Keratinocyte (primary cell): ENCODE measurements at regions not wholly inside any gene's neighbourhood (a gene's known extent, or its start where the extent isn't known, plus 50 kb on each side); places are given as distances from the start of the nearest gene placed in this dataset.
"Not testable (repeated sequence)": the region's sequence is repeated elsewhere in the genome, so short reads cannot be mapped to it uniquely, and the experiment has no call there.

ENCODE experiments used
- DNase-seq: peaks from one replicate; pipeline ENCODE4 v3.0.0-alpha.2; 2011; ENCODE audit warnings: low read depth, missing footprints, low spot score
- FAIRE-seq: peaks from 2 replicates; lab custom pipeline; 2011; peaks lifted over from hg19 to GRCh38; lab: Jason Lieb, UNC
- H2AFZ ChIP-seq: 2 replicates; pipeline ENCODE4 v1.6.0; 2012; ENCODE audit warnings: low read length, control low read depth, inconsistent platforms; ENCODE audit not compliant: control insufficient read depth
- H3K27ac ChIP-seq: 2 replicates; pipeline ENCODE4 v1.5.1; 2011; ENCODE audit warnings: low read length; ENCODE audit not compliant: control insufficient read depth, insufficient read depth
- H3K27me3 ChIP-seq: 3 replicates; pipeline ENCODE4 v1.6.0; 2011; ENCODE audit warnings: low read length; ENCODE audit not compliant: control insufficient read depth, insufficient read depth; ENCODE audit errors: extremely low read depth
- H3K36me3 ChIP-seq, 2 experiments: 2 replicates in 1 of 2; 3 replicates in 1 of 2; pipeline ENCODE4 v1.5.1; 2011; ENCODE audit warnings: low read length in 2 of 2, mild to moderate bottlenecking in 1 of 2; ENCODE audit not compliant: control insufficient read depth in 2 of 2, insufficient read depth in 2 of 2; ENCODE audit errors: extremely low read depth in 1 of 2
- H3K4me1 ChIP-seq: 3 replicates; pipeline ENCODE4 v1.5.1; 2011; ENCODE audit warnings: low read length; ENCODE audit not compliant: control insufficient read depth, insufficient read depth; ENCODE audit errors: extremely low read depth
- H3K4me2 ChIP-seq: 3 replicates; pipeline ENCODE4 v1.6.0; 2011; ENCODE audit warnings: low read depth, low read length; ENCODE audit not compliant: control insufficient read depth, insufficient read depth; ENCODE audit errors: extremely low read depth
- H3K4me3 ChIP-seq, 3 experiments: fragments of 200-600 bp in 1 of 3; sonication (generic) in 1 of 3; 2 replicates in 2 of 3; 3 replicates in 1 of 3; pipeline ENCODE4 v1.5.1; 2011 to 2016; ENCODE audit warnings: low read length in 3 of 3, mild to moderate bottlenecking in 3 of 3, control low read depth in 2 of 3, inconsistent platforms in 1 of 3, low read depth in 1 of 3, mixed read lengths in 1 of 3, mixed run types in 1 of 3, moderate library complexity in 1 of 3; ENCODE audit not compliant: control insufficient read depth in 2 of 3, insufficient read depth in 2 of 3; ENCODE audit errors: extremely low read depth in 1 of 3
- H3K79me2 ChIP-seq: 2 replicates; pipeline ENCODE4 v1.6.0; 2012; ENCODE audit warnings: low read length; ENCODE audit not compliant: control insufficient read depth, insufficient read depth
- H3K9ac ChIP-seq: 3 replicates; pipeline ENCODE4 v1.6.0; 2011; ENCODE audit warnings: low read length; ENCODE audit not compliant: control insufficient read depth, insufficient read depth; ENCODE audit errors: extremely low read depth
- H3K9me1 ChIP-seq: 3 replicates; pipeline ENCODE4 v1.6.0; 2011; ENCODE audit warnings: low read length; ENCODE audit not compliant: control insufficient read depth, insufficient read depth; ENCODE audit errors: extremely low read depth
- H3K9me3 ChIP-seq: 2 replicates; pipeline ENCODE4 v1.5.1; 2012; ENCODE audit warnings: low read depth, low read length; ENCODE audit not compliant: control insufficient read depth
- H4K20me1 ChIP-seq: 3 replicates; pipeline ENCODE4 v1.6.0; 2011; ENCODE audit warnings: low read length; ENCODE audit not compliant: control insufficient read depth, insufficient read depth; ENCODE audit errors: extremely low read depth
- EZH2 ChIP-seq: IDR thresholded peaks from one replicate; pipeline ENCODE4 v1.6.1; 2012; ENCODE audit warnings: inconsistent platforms, mild to moderate bottlenecking, low read length, moderate library complexity
- dilution Hi-C: fragments of 300-500 bp; cut with MboI; formaldehyde crosslinking; loops from one replicate; pipeline ENCODE4 v1.7.0; 2020; ENCODE audit warnings: low sequenced_read_pairs; ENCODE audit not compliant: extremely low pct_ligation_motif_present
- TF ChIP-seq, protein P1 (sequence below), 3 experiments: IDR thresholded peaks in 1 of 3; conservative IDR thresholded peaks in 1 of 3; optimal IDR thresholded peaks in 1 of 3; 2 replicates in 2 of 3; 3 replicates in 1 of 3; pipeline versions ENCODE3 to v1.5.1; 2011; ENCODE audit warnings: low read length in 3 of 3, mild to moderate bottlenecking in 3 of 3, moderate library complexity in 2 of 3, control low read depth in 1 of 3, inconsistent platforms in 1 of 3; ENCODE audit not compliant: insufficient read depth in 2 of 3; ENCODE audit errors: extremely low read depth in 1 of 3

DNA sequence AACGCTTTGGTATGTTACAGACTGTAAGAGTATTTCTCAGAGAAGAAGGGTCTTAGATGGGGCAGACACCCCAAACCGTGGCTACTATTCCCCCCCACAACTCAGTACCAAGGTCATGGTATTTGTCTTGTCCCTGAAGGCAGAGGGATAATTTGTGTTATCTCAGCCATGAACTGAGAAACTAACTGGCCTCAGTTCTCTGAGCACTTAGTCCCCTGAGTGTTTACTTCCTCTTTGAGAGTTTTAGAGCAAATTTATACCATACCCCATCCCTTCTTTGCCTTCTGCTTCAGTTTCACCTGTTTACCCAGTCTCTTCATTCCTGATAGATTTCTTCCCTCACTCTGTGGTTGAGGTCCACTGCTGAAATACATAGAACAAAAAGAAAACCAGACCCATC is 183.9 kb downstream of the LRRC70 start:
- Histone ChIP-seq H3K27ac (no peak overlapping the region), H4K20me1 (no peaks in the 10 kb centered on the region), H3K36me3 (no peaks in the 10 kb centered on the region), H3K4me1 (no peaks in the 10 kb centered on the region), H3K4me2 (no peak overlapping the region), H3K9me3 (no peaks in the 10 kb centered on the region), H3K9ac (no peak overlapping the region), H3K27me3 (no peaks in the 10 kb centered on the region), H2AFZ (no peak overlapping the region), H3K9me1 (no peaks in the 10 kb centered on the region), H3K79me2 (no peaks in the 10 kb centered on the region), H3K4me3 (no peak overlapping the region)
- DNase-seq (no peak), FAIRE-seq (no peak)
- dilution Hi-C loops, result no loop called here
- TF ChIP-seq, protein P1, sequence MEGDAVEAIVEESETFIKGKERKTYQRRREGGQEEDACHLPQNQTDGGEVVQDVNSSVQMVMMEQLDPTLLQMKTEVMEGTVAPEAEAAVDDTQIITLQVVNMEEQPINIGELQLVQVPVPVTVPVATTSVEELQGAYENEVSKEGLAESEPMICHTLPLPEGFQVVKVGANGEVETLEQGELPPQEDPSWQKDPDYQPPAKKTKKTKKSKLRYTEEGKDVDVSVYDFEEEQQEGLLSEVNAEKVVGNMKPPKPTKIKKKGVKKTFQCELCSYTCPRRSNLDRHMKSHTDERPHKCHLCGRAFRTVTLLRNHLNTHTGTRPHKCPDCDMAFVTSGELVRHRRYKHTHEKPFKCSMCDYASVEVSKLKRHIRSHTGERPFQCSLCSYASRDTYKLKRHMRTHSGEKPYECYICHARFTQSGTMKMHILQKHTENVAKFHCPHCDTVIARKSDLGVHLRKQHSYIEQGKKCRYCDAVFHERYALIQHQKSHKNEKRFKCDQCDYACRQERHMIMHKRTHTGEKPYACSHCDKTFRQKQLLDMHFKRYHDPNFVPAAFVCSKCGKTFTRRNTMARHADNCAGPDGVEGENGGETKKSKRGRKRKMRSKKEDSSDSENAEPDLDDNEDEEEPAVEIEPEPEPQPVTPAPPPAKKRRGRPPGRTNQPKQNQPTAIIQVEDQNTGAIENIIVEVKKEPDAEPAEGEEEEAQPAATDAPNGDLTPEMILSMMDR (optimal IDR thresholded peaks at IDR 0.05 in 1 of 3, IDR thresholded peaks at IDR 0.05 in 1 of 3, conservative IDR thresholded peaks at IDR 0.05 in 1 of 3; ENCODE audit: extremely low read depth in 1 of 3, insufficient read depth in 2 of 3, low read length in 3 of 3), result no peak
- TF ChIP-seq EZH2, result no peak

DNA sequence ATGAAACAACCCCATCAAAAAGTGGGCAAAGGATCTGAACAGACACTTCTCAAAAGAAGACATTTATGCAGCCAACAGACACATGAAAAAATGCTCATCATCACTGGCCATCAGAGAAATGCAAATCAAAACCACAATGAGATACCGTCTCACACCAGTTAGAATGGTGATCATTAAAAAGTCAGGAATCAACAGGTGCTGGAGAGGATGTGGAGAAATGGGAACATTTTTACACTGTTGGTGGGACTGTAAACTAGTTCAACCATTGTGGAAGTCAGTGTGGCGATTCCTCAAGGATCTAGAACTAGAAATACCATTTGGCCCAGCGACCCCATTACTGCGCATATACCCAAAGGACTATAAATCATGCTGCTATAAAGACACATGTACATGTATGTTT is 179.1 kb downstream of the LRRC70 start:
- H3K4me2 ChIP-seq, H3K27ac ChIP-seq, H3K9me3 ChIP-seq, H3K79me2 ChIP-seq, FAIRE-seq, dilution Hi-C loops, H3K36me3 ChIP-seq, H3K27me3 ChIP-seq, H3K4me1 ChIP-seq, H3K4me3 ChIP-seq, H3K9me1 ChIP-seq, H4K20me1 ChIP-seq, DNase-seq, H3K9ac ChIP-seq, H2AFZ ChIP-seq: not testable (repeated sequence)

DNA sequence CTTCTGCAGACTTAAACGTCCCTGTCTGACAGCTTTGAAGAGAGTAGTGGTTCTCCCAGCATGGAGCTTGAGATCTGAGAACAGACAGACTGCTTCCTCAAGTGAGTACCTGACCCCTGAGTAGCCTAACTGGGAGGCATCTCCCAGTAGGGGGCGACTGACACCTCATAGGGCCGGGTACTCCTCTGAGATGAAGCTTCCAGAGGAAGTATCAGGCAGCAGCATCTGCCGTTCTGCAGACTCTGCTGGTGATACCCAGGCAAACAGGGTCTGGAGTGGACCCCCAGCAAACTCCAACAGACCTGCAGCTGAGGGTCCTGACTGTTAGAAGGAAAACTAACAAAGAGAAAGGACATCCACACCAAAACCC is 174.4 kb downstream of the LRRC70 start:
- H3K27ac ChIP-seq, H4K20me1 ChIP-seq, H2AFZ ChIP-seq, DNase-seq, H3K4me2 ChIP-seq, H3K9me3 ChIP-seq, H3K79me2 ChIP-seq, H3K9ac ChIP-seq, H3K27me3 ChIP-seq, FAIRE-seq, H3K9me1 ChIP-seq, dilution Hi-C loops, H3K36me3 ChIP-seq, H3K4me3 ChIP-seq, H3K4me1 ChIP-seq: not testable (repeated sequence)

DNA sequence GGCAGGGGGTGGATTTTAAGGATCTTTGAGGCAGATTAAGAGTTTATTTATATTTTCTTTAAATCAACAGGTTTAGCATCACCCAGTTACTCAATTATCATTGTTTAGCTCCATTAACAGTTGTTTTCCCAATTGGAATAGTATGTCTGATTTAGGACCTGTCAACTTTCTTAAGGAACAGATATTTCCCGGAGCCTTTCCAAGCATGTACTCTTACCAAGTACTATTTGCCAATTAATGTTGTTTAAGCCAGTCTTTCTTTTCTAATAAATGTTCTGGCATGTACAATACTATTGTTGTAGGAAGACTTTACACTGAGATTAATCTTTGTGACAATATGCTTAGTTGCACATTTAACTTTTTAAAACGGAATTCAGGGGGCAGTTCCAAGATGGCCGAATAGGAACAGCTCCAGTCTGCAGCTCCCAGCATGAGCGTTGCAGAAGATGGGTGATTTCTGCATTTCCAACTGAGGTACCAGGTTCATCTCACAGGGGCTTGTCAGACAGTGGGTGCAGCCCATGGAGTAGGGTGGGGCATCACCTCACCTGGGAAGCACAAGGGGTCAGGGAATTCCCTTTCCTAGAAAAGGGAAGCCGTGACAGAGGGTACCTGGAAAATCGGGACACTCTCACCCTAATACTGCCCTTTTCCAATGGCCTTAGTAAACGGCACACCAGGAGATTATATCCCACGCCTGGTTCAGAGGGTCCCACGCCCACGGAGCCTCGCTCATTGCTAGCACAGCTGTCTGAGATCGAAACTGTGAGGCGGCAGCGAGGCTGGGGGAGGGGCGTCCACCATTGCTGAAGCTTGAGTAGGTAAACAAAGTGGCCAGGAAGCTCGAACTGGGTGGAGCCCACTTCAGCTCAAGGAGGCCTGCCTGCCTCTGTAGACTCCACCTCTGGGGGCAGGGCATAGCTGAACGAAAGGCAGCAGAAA is 173.7 kb downstream of the LRRC70 start:
- H3K4me1 ChIP-seq, H3K9ac ChIP-seq, H3K36me3 ChIP-seq, H3K27me3 ChIP-seq, H2AFZ ChIP-seq, H3K79me2 ChIP-seq, DNase-seq, H3K9me1 ChIP-seq, H3K27ac ChIP-seq, H3K9me3 ChIP-seq, dilution Hi-C loops, H3K4me2 ChIP-seq, FAIRE-seq, H4K20me1 ChIP-seq, H3K4me3 ChIP-seq: not testable (repeated sequence)
